ENCODE measurements at regions not wholly inside any gene's neighbourhood (a gene's known extent, or its start where the extent isn't known, plus 50 kb on each side); places are given as distances from the start of the nearest gene placed in this dataset.

DNA sequence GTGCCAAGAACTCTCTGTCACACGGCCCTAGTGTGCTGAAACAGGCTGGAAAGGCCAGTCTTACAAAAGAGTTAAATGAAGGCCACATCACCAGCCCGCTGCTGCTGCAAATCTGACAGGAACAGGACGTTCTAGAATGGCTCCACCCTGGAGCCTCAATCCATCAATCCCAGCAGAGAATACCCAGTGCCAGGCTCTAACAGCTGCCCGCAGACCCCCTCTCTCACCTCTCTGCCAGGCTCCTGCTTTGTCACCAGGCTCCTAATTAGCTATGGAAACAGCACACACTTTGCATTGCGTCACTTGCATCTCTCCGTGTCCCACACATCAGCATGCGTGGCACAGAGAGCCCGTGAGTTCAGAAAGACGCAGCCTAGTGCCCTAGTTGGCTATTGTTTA is 314.1 kb downstream of the FOXO1 start:
- TF ChIP-seq, protein P1, sequence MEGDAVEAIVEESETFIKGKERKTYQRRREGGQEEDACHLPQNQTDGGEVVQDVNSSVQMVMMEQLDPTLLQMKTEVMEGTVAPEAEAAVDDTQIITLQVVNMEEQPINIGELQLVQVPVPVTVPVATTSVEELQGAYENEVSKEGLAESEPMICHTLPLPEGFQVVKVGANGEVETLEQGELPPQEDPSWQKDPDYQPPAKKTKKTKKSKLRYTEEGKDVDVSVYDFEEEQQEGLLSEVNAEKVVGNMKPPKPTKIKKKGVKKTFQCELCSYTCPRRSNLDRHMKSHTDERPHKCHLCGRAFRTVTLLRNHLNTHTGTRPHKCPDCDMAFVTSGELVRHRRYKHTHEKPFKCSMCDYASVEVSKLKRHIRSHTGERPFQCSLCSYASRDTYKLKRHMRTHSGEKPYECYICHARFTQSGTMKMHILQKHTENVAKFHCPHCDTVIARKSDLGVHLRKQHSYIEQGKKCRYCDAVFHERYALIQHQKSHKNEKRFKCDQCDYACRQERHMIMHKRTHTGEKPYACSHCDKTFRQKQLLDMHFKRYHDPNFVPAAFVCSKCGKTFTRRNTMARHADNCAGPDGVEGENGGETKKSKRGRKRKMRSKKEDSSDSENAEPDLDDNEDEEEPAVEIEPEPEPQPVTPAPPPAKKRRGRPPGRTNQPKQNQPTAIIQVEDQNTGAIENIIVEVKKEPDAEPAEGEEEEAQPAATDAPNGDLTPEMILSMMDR (IDR thresholded peaks at IDR 0.05; ENCODE audit: insufficient read depth, low read length, poor library complexity, severe bottlenecking) = no peak
- no peak for TF ChIP-seq EZH2phosphoT487 (conservative IDR thresholded peaks at IDR 0.05; ENCODE audit: low read length)

Data from SU-DHL-6 (cell line).